Thoracic aorta (tissue), 2 donors: ENCODE measurements at regions not wholly inside any gene's neighbourhood (a gene's known extent, or its start where the extent isn't known, plus 50 kb on each side); places are given as distances from the start of the nearest gene placed in this dataset.

Source experiments
- ATAC-seq: fragments of 150-250 bp; one replicate; pipeline ENCODE4 v1.8.0; 2017; ENCODE audit warnings: low read depth; ENCODE audit not compliant: insufficient number of reproducible peaks, low FRiP score
- DNase-seq: peaks from one replicate; pipeline ENCODE4 v3.0.0-alpha.2; 2020; ENCODE audit warnings: low spot score
- H3K27ac ChIP-seq, 2 donors: fragments of 200-600 bp; sonication (generic); 1 replicate in 1 of 2; 2 replicates in 1 of 2; pipeline ENCODE4 v1.5.1; 2016; ENCODE audit warnings: mild to moderate bottlenecking in 2 of 2, moderate library complexity in 2 of 2
- H3K27me3 ChIP-seq: fragments of 200-600 bp; sonication (generic); replicated peaks from 2 replicates; pipeline ENCODE4 v1.6.0; 2016; ENCODE audit warnings: mild to moderate bottlenecking; ENCODE audit not compliant: insufficient read depth
- H3K36me3 ChIP-seq: fragments of 200-600 bp; sonication (generic); one replicate; pipeline ENCODE4 v1.5.1; 2016
- H3K4me1 ChIP-seq, 2 donors: fragments of 200-600 bp; sonication (generic); 1 replicate in 1 of 2; 2 replicates in 1 of 2; pipeline versions ENCODE4 v1.5.1 to v1.6.0; 2016; ENCODE audit warnings: low read depth in 2 of 2, mild to moderate bottlenecking in 1 of 2; ENCODE audit not compliant: control insufficient read depth in 1 of 2
- H3K4me3 ChIP-seq: fragments of 200-600 bp; sonication (generic); 2 replicates; pipeline ENCODE4 v1.5.1; 2016; ENCODE audit warnings: mild to moderate bottlenecking
- H3K9me3 ChIP-seq: fragments of 200-600 bp; sonication (generic); 2 replicates; pipeline ENCODE4 v1.5.1; 2016
- CTCF ChIP-seq: fragments of 200-600 bp; sonication (generic); IDR thresholded peaks from one replicate; pipeline ENCODE4 v1.5.1; 2019; ENCODE audit warnings: antibody characterized with exemption

- Histone ChIP-seq H3K27me3 (no peaks in the 10 kb centered on the region), H3K9me3 (peaks cover 3% of the 10 kb centered on the region), H3K4me1 (peaks cover 0 to 5% of the 10 kb centered on the region in 2 donors), H3K27ac (no peak overlapping the region), H3K36me3 (no peaks in the 10 kb centered on the region), H3K4me3 (no peak overlapping the region)
- ATAC-seq: no peak
- DNase-seq: no peak
- TF ChIP-seq CTCF: no peak
Measured at GRCh38 chr6:139852067-139852466, 477.6 kb upstream of the CITED2 start.

- Histone ChIP-seq H3K27ac (no peak overlapping the region), H3K4me1 (peaks cover 3% of the 10 kb centered on the region in 2 donors)
Measured at GRCh38 chr6:139851206-139851605, 476.8 kb upstream of the CITED2 start.

GRCh38 chr6:139850512-139850911 is 476.1 kb upstream of the CITED2 start:
- DNase-seq (no peak), ATAC-seq (no peak)
- peaks cover 3% of the 10 kb centered on the region for H3K9me3 ChIP-seq
- peaks cover 0 to 3% of the 10 kb centered on the region in 2 donors for H3K4me1 ChIP-seq
- no peak overlapping the region for H3K27ac ChIP-seq
- TF ChIP-seq CTCF: no peak
- no peaks in the 10 kb centered on the region for H3K36me3 ChIP-seq
- H3K4me3 ChIP-seq: no peak overlapping the region
- H3K27me3 ChIP-seq: no peaks in the 10 kb centered on the region

More at GRCh38 chr6:139851206-139851605, 476.8 kb upstream of the CITED2 start:
- DNase-seq: no peak
- ATAC-seq: no peak
- H3K36me3 ChIP-seq: no peaks in the 10 kb centered on the region
- TF ChIP-seq CTCF: no peak
- H3K27me3 ChIP-seq: no peaks in the 10 kb centered on the region
- H3K9me3 ChIP-seq: peaks cover 3% of the 10 kb centered on the region
- no peak overlapping the region for H3K4me3 ChIP-seq

GRCh38 chr6:139847457-139847813 is 473.0 kb upstream of the CITED2 start:
- H3K4me1 ChIP-seq: peaks cover 0 to 3% of the 10 kb centered on the region in 2 donors
- no peak for TF ChIP-seq CTCF
- H3K9me3 ChIP-seq: peaks cover 3% of the 10 kb centered on the region
- DNase-seq (no peak), ATAC-seq (no peak)
- no peak overlapping the region for H3K27ac ChIP-seq
- no peaks in the 10 kb centered on the region for H3K27me3 ChIP-seq
- H3K36me3 ChIP-seq: no peaks in the 10 kb centered on the region
- no peak overlapping the region for H3K4me3 ChIP-seq

GRCh38 chr6:139846538-139847456 is 472.3 kb upstream of the CITED2 start:
- no peak for DNase-seq
- H3K9me3 ChIP-seq: peaks cover 3% of the 10 kb centered on the region
- no peak overlapping the region for H3K27ac ChIP-seq
- ATAC-seq: no peak
- H3K4me1 ChIP-seq: peaks cover 0 to 3% of the 10 kb centered on the region in 2 donors
- no peak for TF ChIP-seq CTCF
- H3K36me3 ChIP-seq: no peaks in the 10 kb centered on the region
- no peaks in the 10 kb centered on the region for H3K27me3 ChIP-seq
- no peak overlapping the region for H3K4me3 ChIP-seq
